DOHH2 (cell line): ENCODE measurements at regions not wholly inside any gene's neighbourhood (a gene's known extent, or its start where the extent isn't known, plus 50 kb on each side); places are given as distances from the start of the nearest gene placed in this dataset.

ENCODE experiments used
- H3F3A ChIP-seq: fragments of 200-600 bp; sonication (generic), shearing (Covaris generic); 2 replicates; pipeline ENCODE4 v1.6.0; 2016; ENCODE audit warnings: antibody characterized with exemption, mild to moderate bottlenecking; ENCODE audit not compliant: control insufficient read depth, insufficient read depth
- H3K27ac ChIP-seq: fragments of 200-600 bp; sonication (generic); 2 replicates; pipeline ENCODE4 v1.5.1; 2014; ENCODE audit warnings: low read depth, mild to moderate bottlenecking, low read length, moderate library complexity
- H3K27me3 ChIP-seq: fragments of 200-600 bp; sonication (generic); 2 replicates; pipeline ENCODE4 v1.6.1; 2014; ENCODE audit warnings: mild to moderate bottlenecking, low read length, mixed read lengths; ENCODE audit not compliant: control insufficient read depth
- H3K36me3 ChIP-seq: fragments of 200-600 bp; sonication (generic); 2 replicates; pipeline ENCODE4 v1.6.1; 2014; ENCODE audit warnings: mild to moderate bottlenecking, low read length, moderate library complexity, mixed read lengths; ENCODE audit not compliant: control insufficient read depth
- H3K4me1 ChIP-seq: fragments of 200-600 bp; sonication (generic); 2 replicates; pipeline ENCODE4 v1.6.1; 2014; ENCODE audit warnings: mild to moderate bottlenecking, low read length, mixed read lengths; ENCODE audit not compliant: control insufficient read depth
- H3K4me2 ChIP-seq: fragments of 200-600 bp; sonication (generic); 2 replicates; pipeline ENCODE4 v1.6.0; 2014; ENCODE audit warnings: mild to moderate bottlenecking, low read length, moderate library complexity
- H3K4me3 ChIP-seq: fragments of 200-600 bp; sonication (generic); 2 replicates; pipeline ENCODE4 v1.5.1; 2014; ENCODE audit warnings: mild to moderate bottlenecking, low read length, mixed read lengths
- H3K79me2 ChIP-seq: fragments of 200-600 bp; sonication (generic); 2 replicates; pipeline ENCODE4 v1.6.1; 2014; ENCODE audit warnings: mild to moderate bottlenecking, low read length, mixed read lengths; ENCODE audit not compliant: control insufficient read depth
- H3K9me2 ChIP-seq: fragments of 200-600 bp; sonication (generic); replicated peaks from 2 replicates; pipeline ENCODE4 v1.6.1; 2014; ENCODE audit warnings: mild to moderate bottlenecking, low read length, mixed read lengths; ENCODE audit not compliant: control insufficient read depth
- H3K9me3 ChIP-seq: fragments of 200-600 bp; sonication (generic); 2 replicates; pipeline ENCODE4 v1.6.1; 2014; ENCODE audit warnings: antibody characterized with exemption, low read length, mixed read lengths; ENCODE audit not compliant: control insufficient read depth, insufficient read depth
- H4K20me1 ChIP-seq: fragments of 200-600 bp; sonication (generic); 2 replicates; pipeline ENCODE4 v1.6.0; 2014; ENCODE audit warnings: low read depth, mild to moderate bottlenecking, antibody characterized with exemption, low read length, moderate library complexity; ENCODE audit not compliant: control insufficient read depth, insufficient read depth
- EZH2phosphoT487 ChIP-seq: fragments of 200-600 bp; sonication (generic); IDR thresholded peaks from 2 replicates; pipeline ENCODE4 v1.6.1; 2017; ENCODE audit warnings: borderline replicate concordance, mild to moderate bottlenecking, antibody characterized with exemption, low read length, moderate library complexity, mixed read lengths
- TF ChIP-seq, protein P1 (sequence below): fragments of 200-600 bp; sonication (generic); IDR thresholded peaks from one replicate; pipeline ENCODE4 v1.5.1; 2014; ENCODE audit warnings: antibody characterized with exemption, mild to moderate bottlenecking, low read depth, low read length; ENCODE audit not compliant: poor library complexity, severe bottlenecking

- H3F3A ChIP-seq: no peaks in the 10 kb centered on the region
- no peaks in the 10 kb centered on the region for H3K36me3 ChIP-seq
- 0 out of 2 replicates have a peak, but pooled peaks cover 4% of the 10 kb centered on the region for H3K9me3 ChIP-seq
- H3K9me2 ChIP-seq: no peaks in the 10 kb centered on the region
- no peak overlapping the region for H3K4me3 ChIP-seq
- H3K27me3 ChIP-seq: no peaks in the 10 kb centered on the region
- H3K79me2 ChIP-seq: no peaks in the 10 kb centered on the region
- H3K4me2 ChIP-seq: no peak overlapping the region
- H3K4me1 ChIP-seq: no peaks in the 10 kb centered on the region
- TF ChIP-seq, protein P1, sequence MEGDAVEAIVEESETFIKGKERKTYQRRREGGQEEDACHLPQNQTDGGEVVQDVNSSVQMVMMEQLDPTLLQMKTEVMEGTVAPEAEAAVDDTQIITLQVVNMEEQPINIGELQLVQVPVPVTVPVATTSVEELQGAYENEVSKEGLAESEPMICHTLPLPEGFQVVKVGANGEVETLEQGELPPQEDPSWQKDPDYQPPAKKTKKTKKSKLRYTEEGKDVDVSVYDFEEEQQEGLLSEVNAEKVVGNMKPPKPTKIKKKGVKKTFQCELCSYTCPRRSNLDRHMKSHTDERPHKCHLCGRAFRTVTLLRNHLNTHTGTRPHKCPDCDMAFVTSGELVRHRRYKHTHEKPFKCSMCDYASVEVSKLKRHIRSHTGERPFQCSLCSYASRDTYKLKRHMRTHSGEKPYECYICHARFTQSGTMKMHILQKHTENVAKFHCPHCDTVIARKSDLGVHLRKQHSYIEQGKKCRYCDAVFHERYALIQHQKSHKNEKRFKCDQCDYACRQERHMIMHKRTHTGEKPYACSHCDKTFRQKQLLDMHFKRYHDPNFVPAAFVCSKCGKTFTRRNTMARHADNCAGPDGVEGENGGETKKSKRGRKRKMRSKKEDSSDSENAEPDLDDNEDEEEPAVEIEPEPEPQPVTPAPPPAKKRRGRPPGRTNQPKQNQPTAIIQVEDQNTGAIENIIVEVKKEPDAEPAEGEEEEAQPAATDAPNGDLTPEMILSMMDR: no peak
- TF ChIP-seq EZH2phosphoT487: no peak
- no peaks in the 10 kb centered on the region for H4K20me1 ChIP-seq
- no peak overlapping the region for H3K27ac ChIP-seq
Observed at GRCh38 chr7:35366167-35367155, 112.6 kb upstream of the TBX20 start.

DNA sequence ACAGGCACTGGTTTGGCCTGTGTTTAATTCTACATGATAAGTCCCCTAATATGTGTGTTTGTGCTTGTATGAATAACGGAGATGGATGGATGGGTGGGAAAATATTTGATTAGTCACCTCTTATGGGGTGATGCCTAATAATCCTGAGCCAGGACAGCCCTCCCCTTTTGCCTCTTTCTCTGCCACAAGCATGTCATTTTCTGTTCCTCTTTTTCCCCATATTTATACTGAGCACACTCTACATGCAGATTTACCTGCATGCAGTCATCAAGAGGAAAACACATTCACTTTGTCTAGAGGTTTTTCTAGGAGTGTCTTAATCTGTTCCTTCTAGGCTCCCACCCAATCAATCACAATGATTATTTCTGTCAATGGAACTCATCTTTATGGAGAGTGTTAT is 111.6 kb upstream of the TBX20 start:
- H3K36me3 ChIP-seq: no peaks in the 10 kb centered on the region
- no peaks in the 10 kb centered on the region for H3F3A ChIP-seq
- no peak for TF ChIP-seq EZH2phosphoT487
- TF ChIP-seq, protein P1: no peak
- no peak overlapping the region for H3K4me3 ChIP-seq
- H3K27me3 ChIP-seq: no peaks in the 10 kb centered on the region
- H4K20me1 ChIP-seq: no peaks in the 10 kb centered on the region
- H3K79me2 ChIP-seq: no peaks in the 10 kb centered on the region
- H3K9me2 ChIP-seq: no peaks in the 10 kb centered on the region
- no peak overlapping the region for H3K27ac ChIP-seq
- no peak overlapping the region for H3K4me2 ChIP-seq
- no peaks in the 10 kb centered on the region for H3K4me1 ChIP-seq
- 0 out of 2 replicates have a peak, but pooled peaks cover 4% of the 10 kb centered on the region for H3K9me3 ChIP-seq

DNA sequence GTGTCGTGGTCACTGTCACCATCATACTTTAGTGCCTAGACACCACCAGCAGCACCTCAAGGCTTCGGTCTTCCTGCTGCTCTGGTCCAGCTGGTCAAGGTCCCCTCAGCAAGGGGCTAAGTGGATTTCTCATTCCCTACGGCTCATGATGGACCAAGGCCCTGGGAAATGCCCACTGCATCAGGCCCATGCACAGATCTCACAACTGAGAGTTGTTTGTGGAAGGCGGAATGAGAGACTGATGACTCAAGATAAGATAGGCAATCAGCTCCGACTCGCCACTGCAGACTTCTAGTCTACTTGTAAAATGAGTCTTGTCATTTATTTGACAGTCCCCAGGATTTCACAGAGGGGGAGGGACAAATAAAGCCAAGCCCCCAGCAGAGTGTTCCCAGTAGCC is 108.4 kb upstream of the TBX20 start:
- H3K27ac ChIP-seq: no peak overlapping the region

More for the DNA sequence above, 108.4 kb upstream of the TBX20 start:
- Histone ChIP-seq H3K9me2 (no peaks in the 10 kb centered on the region), H3K9me3 (0 out of 2 replicates have a peak, but pooled peaks cover 4% of the 10 kb centered on the region), H3K79me2 (no peaks in the 10 kb centered on the region), H3K27me3 (no peaks in the 10 kb centered on the region), H3K4me2 (no peak overlapping the region), H3F3A (no peaks in the 10 kb centered on the region), H4K20me1 (no peaks in the 10 kb centered on the region), H3K4me1 (no peaks in the 10 kb centered on the region), H3K36me3 (no peaks in the 10 kb centered on the region), H3K4me3 (no peak overlapping the region)
- no peak for TF ChIP-seq EZH2phosphoT487
- TF ChIP-seq, protein P1: no peak
